GM21423 (cell line): ENCODE measurements at regions not wholly inside any gene's neighbourhood (a gene's known extent, or its start where the extent isn't known, plus 50 kb on each side); places are given as distances from the start of the nearest gene placed in this dataset.
"Not testable (repeated sequence)": the region's sequence is repeated elsewhere in the genome, so short reads cannot be mapped to it uniquely, and the experiment has no call there.

Experiments used
- ATAC-seq: cut with Tn5 transposase; IDR thresholded peaks from one replicate; pipeline ENCODE4 v1.9.1; 2021; ENCODE audit warnings: mild to moderate bottlenecking, moderate library complexity; ENCODE audit not compliant: unreplicated experiment

DNA sequence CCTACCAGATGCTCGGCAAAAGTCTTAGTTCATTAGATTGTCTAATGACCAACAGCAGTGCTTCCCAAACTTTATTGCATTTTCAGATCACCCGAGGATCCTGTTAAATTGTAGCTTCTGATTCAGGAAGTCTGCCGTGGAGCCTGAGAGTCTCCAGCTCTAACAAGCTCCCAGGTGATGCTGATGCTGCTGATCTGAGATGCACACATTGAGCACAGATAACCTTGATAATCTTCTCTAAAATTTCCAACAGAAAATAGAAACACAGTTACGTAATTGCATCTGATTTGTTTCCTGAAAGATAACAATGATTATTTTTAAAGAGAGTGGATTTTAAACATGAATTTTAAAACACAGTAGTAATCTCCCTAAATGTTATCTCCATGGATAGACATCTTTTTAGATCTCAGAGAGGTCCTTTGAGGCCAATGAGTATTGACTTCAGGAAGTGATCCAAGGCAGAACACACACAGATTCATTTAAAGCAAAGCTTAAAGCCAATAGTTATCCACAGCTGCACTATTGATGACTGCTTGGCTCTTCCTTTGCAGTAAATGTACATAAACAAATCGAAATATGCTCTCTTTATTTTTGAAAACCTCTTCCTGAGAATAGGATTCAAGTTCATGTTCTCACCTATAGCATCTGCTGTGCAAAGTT is 122.8 kb upstream of the TNPO1 start:
- no peak for ATAC-seq

DNA sequence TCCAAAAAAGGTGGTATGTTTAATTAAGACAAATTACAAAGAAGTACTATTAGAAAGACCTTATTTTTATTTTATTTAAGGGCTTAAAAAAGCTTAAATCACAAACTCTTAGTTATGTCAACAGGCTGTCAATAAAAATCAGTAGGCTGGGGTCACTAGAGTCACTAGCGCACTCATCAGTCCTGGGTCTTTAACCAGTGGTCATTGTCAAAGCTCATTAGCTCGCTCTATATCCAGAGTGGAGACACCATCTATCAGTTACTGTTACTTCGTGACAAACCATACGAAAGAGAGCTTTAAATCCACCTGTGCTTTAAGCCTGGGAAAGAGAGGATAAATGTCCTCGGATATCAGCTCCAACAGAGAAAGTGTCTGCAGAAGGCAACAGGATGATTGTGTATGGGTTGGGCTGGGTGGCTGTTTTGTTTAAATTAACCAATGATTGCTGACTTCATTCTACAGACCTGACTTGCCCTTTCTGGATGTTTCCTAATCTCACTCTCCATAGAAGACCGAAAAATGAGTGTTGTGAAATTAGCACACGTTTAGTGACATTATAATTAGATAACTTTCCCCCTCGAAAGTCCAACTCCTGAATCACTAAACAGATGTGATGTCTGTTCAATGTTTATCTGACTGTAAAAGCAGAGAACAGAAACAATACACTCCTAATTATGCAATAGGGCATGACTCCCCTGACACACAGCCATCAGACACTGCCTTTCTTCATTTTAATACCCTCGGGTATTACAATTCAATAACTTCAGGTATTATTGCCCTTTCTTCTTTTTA is 123.6 kb upstream of the TNPO1 start:
- ATAC-seq, result no peak

DNA sequence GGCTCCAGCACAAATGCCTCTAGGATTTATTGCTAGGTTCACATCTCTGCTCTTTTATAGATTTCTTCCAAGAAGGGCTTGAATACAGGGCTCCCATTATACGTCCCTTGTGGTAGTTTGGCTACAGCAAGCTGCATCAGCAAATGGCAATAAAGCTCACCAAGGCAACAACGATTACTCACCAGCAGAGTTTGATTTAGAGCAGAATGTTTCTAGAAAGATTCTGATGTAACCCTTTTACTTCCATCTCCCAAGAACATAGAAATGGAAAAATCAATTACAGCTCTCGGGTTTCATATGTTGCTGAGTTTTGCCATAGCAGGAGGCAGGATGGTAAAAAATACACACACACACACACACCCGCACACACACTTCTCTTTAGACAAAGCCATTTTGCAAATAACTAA is 124.2 kb upstream of the TNPO1 start:
- ATAC-seq, result no peak

DNA sequence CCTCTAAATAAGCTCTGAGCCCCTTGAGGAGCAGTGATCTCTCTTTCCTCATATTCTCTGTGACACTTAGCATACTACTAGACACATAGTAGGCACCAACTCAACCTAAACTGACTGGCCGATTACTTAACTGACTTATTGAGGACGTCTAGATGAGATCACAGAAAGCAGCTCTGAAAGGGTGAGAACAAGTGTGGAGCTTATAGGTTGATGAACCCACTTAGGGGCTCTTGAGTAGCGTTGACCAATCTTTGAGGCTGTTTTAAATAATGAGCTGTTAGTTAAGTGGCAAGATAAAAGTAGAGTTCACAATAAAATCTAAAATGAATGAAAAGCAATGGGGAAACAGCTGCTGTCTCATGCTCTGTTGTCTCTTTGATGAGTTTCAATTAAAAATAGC is 124.7 kb upstream of the TNPO1 start:
- no peak for ATAC-seq

DNA sequence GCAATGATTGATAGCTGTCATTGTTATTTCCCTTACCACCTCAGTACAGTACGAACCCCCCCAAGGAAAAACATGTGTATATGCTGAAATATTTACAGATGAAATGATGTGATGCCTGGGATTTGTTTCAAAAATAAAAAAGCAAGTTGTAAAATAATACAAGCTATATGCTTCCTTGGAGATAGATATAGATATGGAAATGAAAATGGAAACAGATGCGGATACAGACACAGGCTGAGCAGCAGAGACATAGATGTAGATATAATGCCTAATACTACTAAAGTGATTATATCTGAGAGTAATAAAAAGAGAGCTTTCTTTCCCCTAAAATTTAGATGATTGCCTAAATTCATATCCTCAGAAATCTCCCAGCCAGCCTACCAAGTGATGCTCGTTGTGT is 127.5 kb upstream of the TNPO1 start:
- no peak for ATAC-seq

DNA sequence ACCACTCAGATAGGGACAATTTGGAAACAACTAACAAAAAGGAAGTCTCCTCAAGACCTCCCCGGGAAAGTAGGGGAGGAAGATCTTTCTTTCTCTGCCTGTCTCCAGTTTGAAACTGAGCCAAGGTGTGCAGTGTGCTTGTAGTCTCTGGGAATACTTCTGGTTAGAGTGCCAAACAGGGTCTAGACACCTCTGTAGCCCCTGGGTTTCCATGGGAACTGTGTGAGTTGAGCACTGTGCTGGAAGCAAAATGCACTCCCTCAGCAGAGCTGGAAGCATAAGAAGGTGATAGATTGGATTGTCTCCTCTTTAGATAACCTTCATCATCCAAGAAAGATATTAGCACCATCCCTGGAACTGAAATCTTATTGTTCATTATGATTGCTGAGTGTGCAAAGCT is 129.2 kb upstream of the TNPO1 start:
- no peak for ATAC-seq

DNA sequence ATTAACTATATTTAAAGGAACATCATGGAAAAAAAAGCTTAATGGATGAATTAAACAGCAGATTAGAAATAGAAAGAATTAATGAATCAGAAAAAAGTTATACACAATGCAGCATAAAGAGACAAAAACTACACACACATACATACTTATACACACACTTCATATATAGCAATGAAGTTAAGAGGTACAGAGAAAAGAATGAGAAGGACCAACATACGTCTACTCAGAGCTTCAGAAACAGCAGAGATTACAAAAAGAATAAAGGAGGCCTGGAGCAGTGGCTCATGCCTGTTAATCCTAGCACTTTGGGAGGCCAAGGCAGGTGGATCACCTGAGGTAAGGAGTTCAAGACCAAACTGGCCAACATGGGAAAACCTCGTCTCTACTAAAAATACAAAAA is 133.9 kb upstream of the TNPO1 start:
- ATAC-seq, result no peak

DNA sequence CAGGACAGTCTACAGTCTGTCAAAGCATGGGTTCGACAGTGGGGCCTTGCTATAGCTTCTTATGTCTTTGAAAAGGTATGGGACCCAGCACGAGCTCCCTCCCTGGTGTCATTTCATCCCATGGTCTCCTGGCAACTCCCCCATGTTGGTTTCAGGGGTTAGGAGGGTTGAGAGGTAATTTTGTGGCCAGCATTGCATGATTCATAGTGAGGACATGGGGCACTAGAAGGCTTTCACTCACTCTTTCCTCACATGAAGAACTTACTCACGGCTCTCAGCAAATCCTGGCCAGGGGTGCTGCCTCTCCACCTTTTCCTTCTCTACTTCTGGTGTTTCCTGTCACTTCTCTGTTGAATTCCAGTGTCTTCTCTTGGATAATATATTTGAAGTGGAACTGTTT is 134.7 kb upstream of the TNPO1 start:
- ATAC-seq, result no peak

DNA sequence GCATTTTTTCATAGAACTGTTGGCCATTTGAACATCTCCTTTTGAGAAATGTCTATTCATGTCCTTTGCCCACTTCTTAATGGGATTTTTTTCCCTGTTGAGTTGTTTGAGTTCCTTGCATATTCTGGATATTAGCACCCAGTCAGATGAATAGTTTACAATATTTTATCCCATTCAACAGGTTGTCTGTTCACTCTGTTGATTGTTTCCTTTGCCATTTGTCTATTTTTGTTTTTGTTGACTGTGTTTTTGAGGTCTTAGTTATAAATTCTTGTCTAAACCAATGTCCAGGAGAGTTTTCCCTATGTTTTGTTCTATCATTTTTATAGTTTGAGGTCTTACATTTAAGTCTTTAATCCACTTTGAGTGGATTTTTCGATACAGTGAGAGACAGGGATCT is 139.0 kb upstream of the TNPO1 start:
- ATAC-seq, result no peak

DNA sequence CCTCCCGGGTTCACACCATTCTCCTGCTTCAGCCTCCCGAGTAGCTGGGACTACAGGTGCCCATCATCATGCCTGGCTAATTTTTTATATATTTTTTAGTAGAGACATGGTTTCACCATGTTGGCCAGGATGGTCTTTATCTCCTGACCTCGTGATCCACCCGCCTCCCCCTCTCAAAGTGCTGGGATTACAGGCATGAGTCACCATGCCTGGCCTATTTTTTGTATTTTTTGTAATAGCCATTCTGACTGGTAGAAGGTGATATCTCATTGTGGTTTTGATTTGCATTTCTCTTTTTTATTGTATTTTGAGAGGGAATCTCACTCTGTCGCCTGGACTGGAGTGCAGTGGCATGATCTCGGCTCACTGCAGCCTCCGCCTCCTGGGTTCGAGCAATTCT is 139.6 kb upstream of the TNPO1 start:
- ATAC-seq, result not testable (repeated sequence)

DNA sequence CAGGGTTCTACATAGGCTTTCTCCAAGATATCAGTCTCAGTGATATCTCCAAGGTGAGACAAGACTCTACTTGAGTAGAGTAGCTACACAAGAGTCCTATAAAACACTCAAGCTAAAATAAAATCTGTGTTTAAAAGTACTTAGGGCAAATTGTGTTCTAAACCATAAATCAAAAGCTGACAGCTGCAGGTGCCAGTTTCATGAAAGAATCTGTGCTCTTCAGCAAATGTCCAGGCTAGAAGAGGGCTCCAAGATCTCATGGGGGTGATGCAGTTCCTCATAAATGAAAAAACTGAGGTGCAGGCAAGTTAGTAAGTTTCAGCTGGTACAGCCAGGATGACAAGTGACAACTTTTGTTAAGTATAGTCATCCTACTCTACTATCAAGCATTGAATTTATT is 142.8 kb upstream of the TNPO1 start:
- no peak for ATAC-seq

DNA sequence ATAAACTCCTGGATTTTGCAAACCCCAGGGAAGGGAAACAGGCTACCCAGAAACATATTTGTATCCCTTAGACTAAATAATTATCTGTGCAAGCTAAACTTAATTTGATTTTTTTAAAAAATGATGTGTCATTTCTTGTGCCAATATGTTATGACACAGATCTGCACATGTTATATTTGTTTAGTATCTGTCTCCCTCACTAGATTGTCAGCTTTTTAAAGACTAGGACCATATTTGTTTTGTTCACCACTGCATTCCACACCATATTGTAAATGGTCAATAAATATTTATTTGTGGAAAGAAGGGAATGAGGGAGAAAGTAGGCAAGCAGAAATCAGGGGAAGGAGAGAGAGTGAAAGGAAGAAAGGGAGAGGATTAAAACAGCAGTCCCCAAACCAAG is 143.3 kb upstream of the TNPO1 start:
- no peak for ATAC-seq

DNA sequence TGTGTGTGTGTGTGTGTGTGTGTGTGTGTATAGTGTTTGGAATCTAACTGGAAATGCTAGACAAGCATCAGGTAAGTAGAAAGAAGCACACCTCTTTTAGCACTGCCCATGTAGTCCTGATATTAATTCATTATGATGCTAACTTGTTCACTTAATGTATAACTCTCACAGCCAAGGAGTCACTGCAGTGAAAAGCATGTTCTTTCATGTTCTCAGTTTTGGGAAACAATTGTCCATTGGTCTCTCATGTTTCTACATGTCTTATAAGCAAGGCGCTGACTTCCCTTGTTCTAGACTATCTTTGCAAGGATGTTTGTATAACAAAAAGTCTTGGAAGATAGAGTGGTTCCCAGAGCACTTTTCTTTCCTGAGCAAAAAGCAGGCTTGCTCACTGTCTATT is 148.8 kb upstream of the TNPO1 start:
- ATAC-seq, result no peak

DNA sequence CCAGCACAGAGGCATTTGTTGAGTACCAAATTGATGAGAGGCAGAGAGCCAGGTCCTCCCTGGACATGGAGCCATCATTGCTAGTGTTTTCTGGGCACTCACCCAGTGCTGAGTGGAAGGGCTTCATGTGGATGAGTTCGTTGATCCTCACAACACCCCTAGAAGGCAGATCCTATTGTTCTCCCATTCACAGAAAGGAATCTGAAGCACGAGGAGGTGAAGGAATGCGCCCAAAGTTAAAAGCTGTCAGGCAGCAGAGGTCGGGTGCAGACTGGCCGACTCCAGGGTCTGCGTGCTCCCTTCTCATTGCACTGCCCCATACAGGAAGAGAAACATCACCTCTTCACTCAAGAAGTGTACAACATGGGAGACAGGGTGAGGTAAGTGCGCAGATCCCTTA is 153.5 kb upstream of the TNPO1 start:
- ATAC-seq, result no peak

DNA sequence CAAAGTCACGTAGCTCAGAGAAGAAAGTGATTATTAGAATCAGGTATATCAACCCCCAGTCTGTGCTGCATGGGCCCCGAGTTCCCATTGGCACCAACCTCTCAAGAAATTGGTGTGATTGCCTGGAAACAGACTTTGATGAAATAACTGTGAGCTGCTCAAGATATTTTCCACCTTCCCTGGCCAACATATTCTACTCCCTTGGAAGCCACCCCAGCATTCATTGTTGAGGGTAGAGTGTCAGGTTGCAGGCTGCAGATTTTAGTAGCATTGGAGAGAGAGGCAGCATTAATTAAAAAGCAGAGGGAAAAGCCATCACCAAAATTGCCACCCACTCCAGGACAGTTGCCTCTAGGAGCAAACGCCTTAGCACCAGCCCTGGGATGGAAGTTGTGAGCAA is 154.2 kb upstream of the TNPO1 start:
- ATAC-seq, result no peak

DNA sequence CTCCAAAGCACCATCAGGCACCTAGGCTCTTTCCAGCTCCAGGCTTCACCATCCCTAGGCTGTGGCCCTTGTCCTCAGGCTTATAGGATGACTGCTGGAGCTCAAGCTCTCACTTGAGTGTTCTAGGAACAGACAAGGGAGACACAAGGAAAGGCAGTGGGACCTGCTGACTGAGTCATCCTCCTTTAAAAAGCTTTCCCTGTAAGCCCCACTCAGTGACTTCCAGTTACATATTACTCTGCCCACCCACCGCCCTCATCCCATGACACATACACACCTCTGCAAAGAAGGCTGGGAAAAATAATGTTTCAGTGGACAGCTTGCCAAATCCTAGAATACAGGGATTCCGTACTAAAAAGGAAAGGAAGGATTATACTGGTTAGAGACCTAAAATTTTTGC is 154.2 kb upstream of the ZNF366 start:
- no peak for ATAC-seq

DNA sequence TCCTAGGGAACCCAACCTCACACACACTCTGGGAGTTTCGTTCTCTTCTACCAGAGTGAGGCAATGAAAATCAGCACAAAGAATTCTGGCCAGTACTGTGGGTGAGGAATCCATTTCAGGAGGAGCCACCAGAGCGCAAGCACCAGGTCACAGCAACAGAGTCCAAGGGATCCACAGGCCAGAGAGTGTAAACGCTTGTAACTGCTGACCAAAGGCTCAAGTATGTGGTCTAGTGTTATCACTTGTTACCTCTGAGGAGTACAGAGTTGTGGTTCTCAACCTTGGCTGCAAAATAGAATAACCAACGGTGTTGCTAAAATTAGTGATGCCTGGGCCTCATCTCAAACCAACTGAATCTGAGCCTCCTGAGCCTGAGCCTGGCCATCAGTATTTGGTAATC is 152.5 kb upstream of the ZNF366 start:
- ATAC-seq, result no peak

DNA sequence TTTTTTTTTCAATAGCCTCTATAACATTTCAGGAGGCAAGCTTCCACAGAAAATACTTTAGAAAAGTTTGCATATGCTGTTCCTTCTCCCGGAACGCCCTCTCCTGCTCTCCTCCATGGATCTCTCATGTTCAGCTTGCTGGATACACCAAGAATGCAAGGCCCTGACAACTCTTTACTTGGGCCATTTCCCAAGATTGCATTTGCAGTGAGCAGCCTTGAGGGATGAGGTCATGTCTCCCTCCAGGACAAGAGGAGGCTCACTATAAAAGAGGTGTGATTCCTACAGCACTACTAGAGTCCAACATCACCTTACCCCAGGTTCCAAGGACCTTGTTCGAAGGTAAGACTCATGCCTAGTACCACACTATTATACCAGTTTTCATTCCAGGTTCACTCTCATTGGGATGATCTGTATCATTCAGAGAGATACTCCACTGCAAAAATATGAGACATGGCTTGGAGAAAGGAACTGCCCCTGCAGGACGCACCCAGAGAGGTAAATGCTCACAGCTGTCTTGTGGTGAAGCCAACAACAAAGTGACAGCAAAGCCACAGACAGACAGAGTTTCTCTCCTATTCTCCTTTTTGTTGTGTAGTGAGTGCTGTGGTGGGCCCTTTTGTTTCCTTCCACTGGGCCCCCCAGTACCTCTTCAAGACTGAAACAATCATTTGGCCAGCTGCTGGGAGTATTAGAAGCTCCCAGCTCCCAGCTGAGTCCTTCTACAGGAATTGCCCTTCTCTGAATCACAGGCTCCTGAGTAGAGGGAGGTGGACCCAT is 151.7 kb upstream of the ZNF366 start:
- ATAC-seq, result no peak

DNA sequence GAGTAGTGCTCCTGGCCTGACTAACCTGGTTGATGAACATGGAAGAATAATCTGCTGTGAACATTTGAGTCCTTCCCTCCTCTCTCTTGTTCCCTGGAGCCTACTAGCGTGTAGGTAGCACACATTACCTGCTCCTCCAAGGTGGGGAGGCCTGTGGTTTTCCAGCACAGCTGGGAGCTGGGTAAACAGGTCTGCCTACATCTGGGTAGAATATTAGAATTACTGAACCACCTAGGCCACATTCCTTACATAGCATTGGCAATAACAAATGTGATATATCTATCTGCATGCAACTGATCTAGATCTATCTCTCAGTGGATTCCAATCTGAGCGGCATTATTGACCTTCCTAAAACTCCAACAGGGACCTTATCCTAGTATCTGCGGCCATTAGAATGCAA is 151.0 kb upstream of the ZNF366 start:
- ATAC-seq, result no peak

DNA sequence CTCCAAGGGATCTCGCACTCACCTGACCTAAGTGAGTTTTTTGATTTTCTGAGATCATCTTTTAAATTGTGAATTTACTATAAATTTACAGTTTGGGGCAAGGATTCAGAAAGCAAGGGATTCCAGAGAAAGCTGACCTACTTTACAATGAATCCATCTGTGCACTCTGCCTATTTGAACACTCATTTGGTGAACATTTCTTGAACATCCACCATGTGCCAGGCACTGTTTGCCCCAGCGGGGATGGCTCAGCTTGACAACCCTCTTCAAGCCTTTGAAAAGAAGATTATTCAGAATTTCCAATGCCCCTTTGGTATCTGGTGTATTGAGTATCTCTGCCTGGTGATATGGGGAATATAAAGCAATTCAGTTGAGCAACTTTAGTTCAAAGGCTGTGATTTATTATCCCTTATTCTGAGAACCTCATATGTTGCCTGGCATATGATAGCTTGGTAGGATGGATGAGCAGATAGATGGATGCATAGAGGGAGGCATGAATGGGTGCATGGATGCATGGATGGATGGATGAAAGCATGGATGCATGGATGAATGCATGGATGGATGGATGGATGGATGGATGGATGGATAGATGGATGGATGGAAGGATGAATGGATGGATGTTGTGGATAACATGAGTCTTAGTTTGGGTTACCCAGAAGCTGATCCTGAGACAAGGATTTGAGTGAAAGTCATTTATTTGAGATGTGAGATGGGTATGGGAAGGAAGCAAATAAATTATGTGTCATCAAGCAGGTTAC is 149.7 kb upstream of the ZNF366 start:
- ATAC-seq, result no peak

DNA sequence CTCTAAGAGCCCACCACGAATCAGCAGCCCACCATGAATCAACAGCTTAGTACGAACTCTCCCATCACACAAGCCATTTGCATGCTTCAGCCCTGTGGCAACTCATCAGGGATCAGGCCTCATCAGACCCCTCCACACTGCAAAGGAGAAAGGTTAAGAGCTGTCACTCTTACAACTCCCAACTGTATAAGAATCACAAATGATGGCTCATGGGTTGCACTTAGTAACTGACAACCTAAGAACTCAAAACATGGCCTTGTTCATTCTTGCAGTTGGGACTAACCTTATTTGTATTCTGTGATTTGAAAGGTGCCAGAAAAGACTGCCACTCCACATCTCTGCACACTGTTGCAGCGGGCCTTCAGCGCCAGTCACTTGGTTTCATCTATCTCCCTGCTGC is 149.1 kb upstream of the ZNF366 start:
- ATAC-seq, result no peak
